ENCODE measurements at regions not wholly inside any gene's neighbourhood (a gene's known extent, or its start where the extent isn't known, plus 50 kb on each side); places are given as distances from the start of the nearest gene placed in this dataset.

- DNase-seq = no peak
These were observed 513.1 kb upstream of the CNKSR2 start for GRCh38 chrX:20861113-20861512.

GRCh38 chrX:20857746-20858145, 516.5 kb upstream of the CNKSR2 start:
- no peak for DNase-seq

- no peak for DNase-seq
These were observed 535.7 kb upstream of the CNKSR2 start for GRCh38 chrX:20838477-20838876.

GRCh38 chrX:20829665-20830491, 544.3 kb upstream of the CNKSR2 start:
- no peak for DNase-seq

GRCh38 chrX:20825984-20826383, 548.2 kb upstream of the CNKSR2 start:
- DNase-seq = no peak

- no peak for DNase-seq
These were observed 537.3 kb upstream of the RPS6KA3 start for GRCh38 chrX:20803971-20804370.

GRCh38 chrX:20802036-20802435, 535.3 kb upstream of the RPS6KA3 start:
- no peak for DNase-seq

GRCh38 chrX:20796450-20796849, 529.7 kb upstream of the RPS6KA3 start:
- no peak for DNase-seq

- DNase-seq = no peak
These were observed 522.4 kb upstream of the RPS6KA3 start for GRCh38 chrX:20789103-20789502.

GRCh38 chrX:20767346-20767745, 500.6 kb upstream of the RPS6KA3 start:
- DNase-seq = no peak

GRCh38 chrX:20756585-20756984, 489.9 kb upstream of the RPS6KA3 start:
- DNase-seq = no peak

GRCh38 chrX:20753076-20753475, 486.4 kb upstream of the RPS6KA3 start:
- no peak for DNase-seq

- no peak for DNase-seq
These were observed 480.0 kb upstream of the RPS6KA3 start for GRCh38 chrX:20746690-20747089.

- DNase-seq = peak; percentile 80
These were observed 476.3 kb upstream of the RPS6KA3 start for GRCh38 chrX:20743046-20743445.

- DNase-seq = peak; percentile 79
These were observed 475.4 kb upstream of the RPS6KA3 start for GRCh38 chrX:20742106-20742505.

- no peak for DNase-seq
These were observed 473.7 kb upstream of the RPS6KA3 start for GRCh38 chrX:20740443-20740842.

- no peak for DNase-seq
These were observed 472.5 kb upstream of the RPS6KA3 start for GRCh38 chrX:20739038-20739745.

GRCh38 chrX:20729416-20729815, 462.7 kb upstream of the RPS6KA3 start:
- DNase-seq = no peak

GRCh38 chrX:20727447-20727846, 460.7 kb upstream of the RPS6KA3 start:
- no peak for DNase-seq

GRCh38 chrX:20720954-20721626, 454.4 kb upstream of the RPS6KA3 start:
- no peak for DNase-seq

GRCh38 chrX:20718592-20719380, 452.1 kb upstream of the RPS6KA3 start:
- DNase-seq = peak; percentile 6

- no peak for DNase-seq
These were observed 448.5 kb upstream of the RPS6KA3 start for GRCh38 chrX:20715176-20715575.

- no peak for DNase-seq
These were observed 446.1 kb upstream of the RPS6KA3 start for GRCh38 chrX:20712811-20713210.
